HCT116 (cell line): ENCODE measurements at regions not wholly inside any gene's neighbourhood (a gene's known extent, or its start where the extent isn't known, plus 50 kb on each side); places are given as distances from the start of the nearest gene placed in this dataset.

Source experiments
- ATAC-seq: fragments of 200-7000 bp; cut with Tn5 transposase; 2 replicates; pipeline ENCODE4 v1.9.1; 2020; ENCODE audit warnings: mild to moderate bottlenecking, moderate library complexity
- BruUV-seq: library from RNA; stranded (reverse); fragments of 400-500 nt; replicated peaks from 2 replicates; lab custom pipeline; 2021; lab: Mats Ljungman, UMichigan
- CTCF ChIA-PET: fragments of 300-600 bp; sonication (Branson Sonifier 250); formaldehyde crosslinking; loops from one replicate; lab custom pipeline; 2021; ENCODE audit warnings: antibody characterized with exemption; lab: Charles Lee
- POLR2A ChIA-PET: fragments of 300-600, 350-600 bp; sonication (Branson Sonifier 250); formaldehyde crosslinking; loops from one replicate; lab custom pipeline; 2021; ENCODE audit warnings: antibody characterized with exemption; lab: Charles Lee
- RAD21 ChIA-PET, 2 experiments: fragments of 300-600 bp; sonication (Branson Sonifier 250); formaldehyde crosslinking; loops; one replicate each; lab custom pipeline; 2023; ENCODE audit warnings: low total read pairs in 2 of 2; ENCODE audit not compliant: uncharacterized antibody in 2 of 2, unreplicated experiment in 2 of 2, low non-redundant PET in 1 of 2; lab: Charles Lee
- DNase-seq: peaks from one replicate; pipeline ENCODE4 v3.0.0-alpha.2; 2010; ENCODE audit warnings: low read depth, low spot score
- H2AFZ ChIP-seq: fragments of 200-600 bp; shearing (Covaris generic), sonication (generic); 2 replicates; pipeline ENCODE4 v1.6.1; 2017; ENCODE audit warnings: low read depth, mixed run types, mixed read lengths, antibody characterized with exemption, low read length; ENCODE audit not compliant: poor library complexity, severe bottlenecking
- H3K27ac ChIP-seq: 2 replicates; pipeline ENCODE4 v1.5.1; 2012; ENCODE audit warnings: low read depth, low read length
- H3K27me3 ChIP-seq: fragments of 200-600 bp; sonication (generic); 2 replicates; pipeline ENCODE4 v1.6.1; 2016; ENCODE audit warnings: mixed run types, low read length, mixed read lengths; ENCODE audit not compliant: insufficient read depth
- H3K36me3 ChIP-seq, 2 experiments: fragments of 200-500 bp in 1 of 2; fragments of 200-600 bp in 1 of 2; sonication (Bioruptor generic) in 1 of 2; sonication (generic) in 1 of 2; 2 replicates each; pipeline versions ENCODE4 v1.5.1 to v1.6.1; 2014 to 2016; ENCODE audit warnings: low read length in 2 of 2, inconsistent platforms in 1 of 2, mixed read lengths in 1 of 2, mixed run types in 1 of 2; ENCODE audit not compliant: insufficient read depth in 2 of 2, control insufficient read depth in 1 of 2
- H3K4me1 ChIP-seq, 2 experiments: fragments of 200-600 bp in 1 of 2; sonication (generic) in 1 of 2; 2 replicates each; pipeline versions ENCODE4 v1.5.1 to v1.6.1; 2012 to 2017; ENCODE audit warnings: low read length in 2 of 2, inconsistent platforms in 1 of 2, mild to moderate bottlenecking in 1 of 2, mixed read lengths in 1 of 2, mixed run types in 1 of 2, moderate library complexity in 1 of 2; ENCODE audit not compliant: insufficient read depth in 2 of 2, control insufficient read depth in 1 of 2
- H3K4me2 ChIP-seq: fragments of 200-600 bp; sonication (generic); 2 replicates; pipeline ENCODE4 v1.6.1; 2017; ENCODE audit warnings: mixed run types, low read length, mixed read lengths
- H3K4me3 ChIP-seq, 2 experiments: fragments of 200-600 bp in 1 of 2; sonication (generic) in 1 of 2; replicated peaks in 1 of 2; 2 replicates each; pipeline ENCODE4 v1.5.1; 2011 to 2016; ENCODE audit warnings: low read length in 2 of 2, control low read depth in 1 of 2, low read depth in 1 of 2, mild to moderate bottlenecking in 1 of 2, mixed read lengths in 1 of 2, mixed run types in 1 of 2
- H3K79me2 ChIP-seq: fragments of 200-600 bp; sonication (generic); 2 replicates; pipeline ENCODE4 v1.6.1; 2017; ENCODE audit warnings: mild to moderate bottlenecking, mixed run types, low read length, moderate library complexity, mixed read lengths; ENCODE audit not compliant: insufficient read depth
- H3K9ac ChIP-seq: fragments of 200-600 bp; sonication (generic); 2 replicates; pipeline ENCODE4 v1.6.1; 2016; ENCODE audit warnings: low read length, mixed read lengths
- H3K9me2 ChIP-seq: fragments of 200-600 bp; sonication (generic), shearing (Covaris generic); 2 replicates; pipeline ENCODE4 v1.6.1; 2017; ENCODE audit warnings: mixed run types, mild to moderate bottlenecking, moderate library complexity; ENCODE audit not compliant: insufficient read depth
- H3K9me3 ChIP-seq, 2 experiments: fragments of 200-500 bp in 1 of 2; fragments of 200-600 bp in 1 of 2; sonication (Bioruptor generic) in 1 of 2; sonication (generic) in 1 of 2; 2 replicates each; pipeline ENCODE4 v1.6.1; 2014 to 2017; ENCODE audit warnings: low read length in 2 of 2, mixed read lengths in 2 of 2, inconsistent platforms in 1 of 2, low read depth in 1 of 2, mild to moderate bottlenecking in 1 of 2, mixed run types in 1 of 2, moderate library complexity in 1 of 2; ENCODE audit not compliant: control insufficient read depth in 1 of 2, insufficient read depth in 1 of 2
- H4K20me1 ChIP-seq: fragments of 200-600 bp; sonication (generic), shearing (Covaris generic); 2 replicates; pipeline ENCODE4 v1.6.1; 2017; ENCODE audit warnings: mixed run types, mild to moderate bottlenecking, moderate library complexity; ENCODE audit not compliant: insufficient read depth
- CBX3 ChIP-seq: IDR thresholded peaks from 2 replicates; pipeline ENCODE4 v1.6.1; 2012; ENCODE audit warnings: low read depth
- EGR1 ChIP-seq: IDR thresholded peaks from 2 replicates; pipeline ENCODE4 v1.6.1; 2012; ENCODE audit warnings: low read depth
- ELF1 ChIP-seq: IDR thresholded peaks from 2 replicates; pipeline ENCODE4 v1.6.1; 2012; ENCODE audit warnings: low read depth, borderline replicate concordance
- EZH2 ChIP-seq: fragments of 200-600 bp; sonication (generic); IDR thresholded peaks from 2 replicates; pipeline ENCODE4 v1.6.1; 2017; ENCODE audit warnings: antibody characterized with exemption, mixed run types
- FOSL1 ChIP-seq: IDR thresholded peaks from 2 replicates; pipeline ENCODE4 v1.6.1; 2012; ENCODE audit warnings: low read depth
- JUND ChIP-seq: IDR thresholded peaks from 2 replicates; pipeline ENCODE4 v1.6.1; 2012
- POLR2A ChIP-seq: IDR thresholded peaks from 2 replicates; pipeline ENCODE4 v1.7.0; 2011; ENCODE audit warnings: borderline replicate concordance; ENCODE audit not compliant: insufficient read depth, insufficient read length; ENCODE audit errors: extremely low read depth
- POLR2AphosphoS5 ChIP-seq: IDR thresholded peaks from 2 replicates; pipeline ENCODE4 v1.6.1; 2011; ENCODE audit warnings: mild to moderate bottlenecking, low read depth, low read length, moderate library complexity
- RAD21 ChIP-seq: IDR thresholded peaks from 2 replicates; pipeline ENCODE4 v1.6.1; 2012; ENCODE audit warnings: low read depth, mild to moderate bottlenecking
- REST ChIP-seq: IDR thresholded peaks from 2 replicates; pipeline ENCODE4 v1.6.1; 2012; ENCODE audit warnings: low read depth
- SIN3A ChIP-seq: IDR thresholded peaks from 2 replicates; pipeline ENCODE4 v1.6.1; 2012; ENCODE audit warnings: low read depth
- SRF ChIP-seq: IDR thresholded peaks from 2 replicates; pipeline ENCODE4 v1.6.1; 2012; ENCODE audit warnings: low read depth
- TCF7L2 ChIP-seq: IDR thresholded peaks from 2 replicates; pipeline ENCODE4 v1.7.0; 2011; ENCODE audit warnings: borderline replicate concordance, inconsistent platforms; ENCODE audit not compliant: insufficient read depth, insufficient read length; ENCODE audit errors: extremely low read depth
- YY1 ChIP-seq: IDR thresholded peaks from 2 replicates; pipeline ENCODE4 v1.6.1; 2011; ENCODE audit warnings: low read length, low read depth, moderate library complexity, mild to moderate bottlenecking; ENCODE audit not compliant: insufficient replicate concordance; ENCODE audit errors: extremely low read depth
- ZFX ChIP-seq: fragments of 450-650 bp; IDR thresholded peaks from 2 replicates; pipeline ENCODE4 v1.6.1; 2017
- ZNF274 ChIP-seq: fragments of 200-500 bp; sonication (Bioruptor generic); IDR thresholded peaks from 2 replicates; pipeline ENCODE4 v1.6.1; 2014; ENCODE audit warnings: mild to moderate bottlenecking, low read depth, low read length, inconsistent platforms
- intact Hi-C: fragments of 100-400 bp; cut with micrococcal nuclease; formaldehyde crosslinking; loops from 2 replicates; pipeline ENCODE4 v1.10.0; 2022
- TF ChIP-seq, protein P1 (sequence below), 3 experiments: fragments of 200-600 bp in 1 of 3; sonication (generic) in 1 of 3; IDR thresholded peaks in 2 of 3; conservative IDR thresholded peaks in 1 of 3; 2 replicates each; pipeline ENCODE4 v1.5.1; 2012 to 2017; ENCODE audit warnings: low read depth in 2 of 3, low read length in 2 of 3, antibody characterized with exemption in 1 of 3, borderline replicate concordance in 1 of 3, control low read depth in 1 of 3, mild to moderate bottlenecking in 1 of 3, mixed read lengths in 1 of 3, mixed run types in 1 of 3, moderate library complexity in 1 of 3; ENCODE audit not compliant: insufficient read depth in 1 of 3

DNA sequence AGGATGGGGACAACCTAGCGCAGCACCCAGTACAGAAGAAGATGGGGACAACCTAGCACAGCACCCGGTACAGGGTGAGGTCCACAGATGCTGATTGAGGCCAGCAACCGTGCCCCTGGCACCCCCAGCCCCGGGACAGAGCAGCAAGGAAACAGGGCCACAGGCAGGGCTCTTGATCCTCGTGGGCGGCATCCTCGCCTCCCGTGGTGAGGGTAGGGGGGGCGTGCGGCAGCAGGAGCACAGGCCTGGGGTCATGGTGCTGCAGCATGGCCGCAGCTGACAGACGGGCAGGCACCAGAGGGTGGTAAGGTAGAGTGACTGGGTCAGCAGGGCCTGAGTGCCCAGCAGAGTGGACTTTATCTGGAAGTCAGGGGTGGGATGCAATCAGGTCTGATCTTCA is 89.5 kb downstream of the HMX1 start:
- ChIA-PET RAD21 (no interaction called here), POLR2A (no interaction called here), CTCF (no interaction called here)
- H3K36me3 ChIP-seq: no peaks in the 10 kb centered on the region
- no peak for DNase-seq
- no peak for ATAC-seq
- H3K9ac ChIP-seq: no peak overlapping the region
- H3K27me3 ChIP-seq: no peaks in the 10 kb centered on the region
- intact Hi-C loops: no loop called here
- no peak overlapping the region for H3K27ac ChIP-seq
- H3K9me2 ChIP-seq: no peaks in the 10 kb centered on the region
- no peak overlapping the region for H2AFZ ChIP-seq
- TF ChIP-seq CBX3 (no peak), POLR2A (no peak), ELF1 (no peak), EZH2 (no peak), ZNF274 (no peak), REST (no peak), RAD21 (no peak), SRF (no peak), SIN3A (no peak), EGR1 (no peak), TCF7L2 (no peak), JUND (no peak), POLR2AphosphoS5 (no peak), YY1 (no peak), FOSL1 (no peak), ZFX (no peak)
- TF ChIP-seq, protein P1, sequence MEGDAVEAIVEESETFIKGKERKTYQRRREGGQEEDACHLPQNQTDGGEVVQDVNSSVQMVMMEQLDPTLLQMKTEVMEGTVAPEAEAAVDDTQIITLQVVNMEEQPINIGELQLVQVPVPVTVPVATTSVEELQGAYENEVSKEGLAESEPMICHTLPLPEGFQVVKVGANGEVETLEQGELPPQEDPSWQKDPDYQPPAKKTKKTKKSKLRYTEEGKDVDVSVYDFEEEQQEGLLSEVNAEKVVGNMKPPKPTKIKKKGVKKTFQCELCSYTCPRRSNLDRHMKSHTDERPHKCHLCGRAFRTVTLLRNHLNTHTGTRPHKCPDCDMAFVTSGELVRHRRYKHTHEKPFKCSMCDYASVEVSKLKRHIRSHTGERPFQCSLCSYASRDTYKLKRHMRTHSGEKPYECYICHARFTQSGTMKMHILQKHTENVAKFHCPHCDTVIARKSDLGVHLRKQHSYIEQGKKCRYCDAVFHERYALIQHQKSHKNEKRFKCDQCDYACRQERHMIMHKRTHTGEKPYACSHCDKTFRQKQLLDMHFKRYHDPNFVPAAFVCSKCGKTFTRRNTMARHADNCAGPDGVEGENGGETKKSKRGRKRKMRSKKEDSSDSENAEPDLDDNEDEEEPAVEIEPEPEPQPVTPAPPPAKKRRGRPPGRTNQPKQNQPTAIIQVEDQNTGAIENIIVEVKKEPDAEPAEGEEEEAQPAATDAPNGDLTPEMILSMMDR (IDR thresholded peaks at IDR 0.05 in 2 of 3, conservative IDR thresholded peaks at IDR 0.05 in 1 of 3; ENCODE audit: borderline replicate concordance in 1 of 3, insufficient read depth in 1 of 3, low read depth in 2 of 3, low read length in 2 of 3): no peak
- H3K79me2 ChIP-seq: no peaks in the 10 kb centered on the region
- H3K4me1 ChIP-seq: peaks cover 0 to 3% of the 10 kb centered on the region in 2 experiments; a peak in 2 of 4 replicates
- BruUV-seq: no TSS peak
- H3K4me3 ChIP-seq: no peak overlapping the region
- no peaks in the 10 kb centered on the region for H3K9me3 ChIP-seq
- H4K20me1 ChIP-seq: no peaks in the 10 kb centered on the region
- H3K4me2 ChIP-seq: no peak overlapping the region
